ENCODE measurements at regions not wholly inside any gene's neighbourhood (a gene's known extent, or its start where the extent isn't known, plus 50 kb on each side); places are given as distances from the start of the nearest gene placed in this dataset.

GRCh38 chr20:55882286-55882685 is 123.0 kb downstream of the CBLN4 start:
- Mint-ChIP-seq H3K9me3 (peaks cover 67% of the 10 kb centered on the region), H3K36me3 (ENCODE audit: low read depth) (no peaks in the 10 kb centered on the region), H3K4me1 (no peaks in the 10 kb centered on the region), H3K27me3 (ENCODE audit: low read depth, poor library complexity) (no peaks in the 10 kb centered on the region), H3K27ac (no peak overlapping the region), H3K4me3 (no peak overlapping the region)
- no peak for DNase-seq
- TF ChIP-seq, protein P1, sequence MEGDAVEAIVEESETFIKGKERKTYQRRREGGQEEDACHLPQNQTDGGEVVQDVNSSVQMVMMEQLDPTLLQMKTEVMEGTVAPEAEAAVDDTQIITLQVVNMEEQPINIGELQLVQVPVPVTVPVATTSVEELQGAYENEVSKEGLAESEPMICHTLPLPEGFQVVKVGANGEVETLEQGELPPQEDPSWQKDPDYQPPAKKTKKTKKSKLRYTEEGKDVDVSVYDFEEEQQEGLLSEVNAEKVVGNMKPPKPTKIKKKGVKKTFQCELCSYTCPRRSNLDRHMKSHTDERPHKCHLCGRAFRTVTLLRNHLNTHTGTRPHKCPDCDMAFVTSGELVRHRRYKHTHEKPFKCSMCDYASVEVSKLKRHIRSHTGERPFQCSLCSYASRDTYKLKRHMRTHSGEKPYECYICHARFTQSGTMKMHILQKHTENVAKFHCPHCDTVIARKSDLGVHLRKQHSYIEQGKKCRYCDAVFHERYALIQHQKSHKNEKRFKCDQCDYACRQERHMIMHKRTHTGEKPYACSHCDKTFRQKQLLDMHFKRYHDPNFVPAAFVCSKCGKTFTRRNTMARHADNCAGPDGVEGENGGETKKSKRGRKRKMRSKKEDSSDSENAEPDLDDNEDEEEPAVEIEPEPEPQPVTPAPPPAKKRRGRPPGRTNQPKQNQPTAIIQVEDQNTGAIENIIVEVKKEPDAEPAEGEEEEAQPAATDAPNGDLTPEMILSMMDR (IDR thresholded peaks at IDR 0.05), result no peak

- no peak for DNase-seq
- Mint-ChIP-seq H3K9me3 (peaks cover 77% of the 10 kb centered on the region), H3K27ac (no peak overlapping the region), H3K4me3 (no peak overlapping the region), H3K27me3 (ENCODE audit: low read depth, poor library complexity) (no peaks in the 10 kb centered on the region), H3K36me3 (ENCODE audit: low read depth) (no peaks in the 10 kb centered on the region), H3K4me1 (no peaks in the 10 kb centered on the region)
- TF ChIP-seq, protein P1 (IDR thresholded peaks at IDR 0.05), result no peak
Measured at GRCh38 chr20:55881204-55881603, 124.1 kb downstream of the CBLN4 start.

GRCh38 chr20:55880361-55880760 is 125.0 kb downstream of the CBLN4 start:
- Mint-ChIP-seq H3K27me3 (ENCODE audit: low read depth, poor library complexity) (no peaks in the 10 kb centered on the region), H3K36me3 (ENCODE audit: low read depth) (no peaks in the 10 kb centered on the region), H3K4me3 (no peak overlapping the region), H3K27ac (no peak overlapping the region), H3K9me3 (peaks cover 83% of the 10 kb centered on the region), H3K4me1 (no peaks in the 10 kb centered on the region)
- DNase-seq, result no peak
- TF ChIP-seq, protein P1 (IDR thresholded peaks at IDR 0.05), result no peak

- TF ChIP-seq, protein P1 (IDR thresholded peaks at IDR 0.05), result no peak
- Mint-ChIP-seq H3K27me3 (ENCODE audit: low read depth, poor library complexity) (no peaks in the 10 kb centered on the region), H3K9me3 (peaks cover 45% of the 10 kb centered on the region), H3K4me3 (no peak overlapping the region), H3K4me1 (no peaks in the 10 kb centered on the region), H3K27ac (no peak overlapping the region), H3K36me3 (ENCODE audit: low read depth) (no peaks in the 10 kb centered on the region)
- DNase-seq, result no peak
Measured at GRCh38 chr20:55855052-55855451, 150.3 kb downstream of the CBLN4 start.

- H3K27me3 Mint-ChIP-seq (ENCODE audit: low read depth, poor library complexity), result no peaks in the 10 kb centered on the region
- peaks cover 59% of the 10 kb centered on the region for H3K9me3 Mint-ChIP-seq
- TF ChIP-seq, protein P1 (IDR thresholded peaks at IDR 0.05), result no peak
- no peak for DNase-seq
- H3K36me3 Mint-ChIP-seq (ENCODE audit: low read depth), result no peaks in the 10 kb centered on the region
- no peaks in the 10 kb centered on the region for H3K4me1 Mint-ChIP-seq
- H3K4me3 Mint-ChIP-seq, result no peak overlapping the region
- no peak overlapping the region for H3K27ac Mint-ChIP-seq
Measured at GRCh38 chr20:55830121-55830827, 175.0 kb downstream of the CBLN4 start.

DNA sequence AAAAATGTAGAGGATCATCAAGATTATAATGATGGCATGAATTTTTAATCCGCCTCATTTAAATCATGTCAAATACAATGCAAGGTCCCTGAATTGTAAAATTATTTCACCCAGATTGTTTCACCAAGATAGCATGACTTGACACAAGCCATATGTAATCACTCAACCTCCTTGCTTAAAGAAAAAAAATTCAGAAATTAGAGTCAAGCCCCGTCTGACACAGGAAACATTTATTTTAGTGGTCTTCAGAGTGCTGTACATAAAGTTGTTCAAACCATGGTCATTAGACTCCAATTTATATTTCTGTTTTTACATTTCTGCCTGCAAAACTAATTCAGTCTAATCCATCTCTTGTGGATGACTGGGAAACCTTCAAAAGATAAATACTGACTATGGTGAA is 200.2 kb downstream of the CBLN4 start:
- Mint-ChIP-seq H3K36me3 (ENCODE audit: low read depth) (no peaks in the 10 kb centered on the region), H3K9me3 (peaks cover 40% of the 10 kb centered on the region), H3K27ac (no peak overlapping the region), H3K4me1 (no peaks in the 10 kb centered on the region), H3K4me3 (no peak overlapping the region), H3K27me3 (ENCODE audit: low read depth, poor library complexity) (peaks cover 4% of the 10 kb centered on the region)
- no peak for DNase-seq
- TF ChIP-seq, protein P1 (IDR thresholded peaks at IDR 0.05), result no peak
